Activated T-cell treated with anti-CD3 and anti-CD28 coated beads, Interleukin-2, amount 50 U/mL, for 4 hours (primary cell): ENCODE measurements at regions not wholly inside any gene's neighbourhood (a gene's known extent, or its start where the extent isn't known, plus 50 kb on each side); places are given as distances from the start of the nearest gene placed in this dataset.
A peak's percentile ranks its signal among the peaks of the same experiment; 100 is the strongest.

Source experiments
- ATAC-seq, 2 donors: fragments of 200-7000 bp; cut with Tn5 transposase; one replicate each; pipeline ENCODE4 v1.10.0; 2021
- DNase-seq: peaks from one replicate; pipeline ENCODE4 v3.0.0-alpha.2; 2020
- H3K27me3 Mint-ChIP-seq: one replicate; pipeline ENCODE4 v1.8.0; 2021; ENCODE audit warnings: low read depth, mixed read lengths
- H3K36me3 Mint-ChIP-seq: one replicate; pipeline ENCODE4 v1.8.0; 2022; ENCODE audit warnings: mixed read lengths; ENCODE audit not compliant: insufficient read depth
- H3K4me1 Mint-ChIP-seq: one replicate; pipeline ENCODE4 v1.8.0; 2021; ENCODE audit warnings: low read depth, mixed read lengths
- H3K4me3 Mint-ChIP-seq: one replicate; pipeline ENCODE4 v1.8.0; 2021; ENCODE audit warnings: mild to moderate bottlenecking, moderate library complexity, mixed read lengths
- H3K9me3 Mint-ChIP-seq: one replicate; pipeline ENCODE4 v1.8.0; 2021; ENCODE audit warnings: mixed read lengths

DNA sequence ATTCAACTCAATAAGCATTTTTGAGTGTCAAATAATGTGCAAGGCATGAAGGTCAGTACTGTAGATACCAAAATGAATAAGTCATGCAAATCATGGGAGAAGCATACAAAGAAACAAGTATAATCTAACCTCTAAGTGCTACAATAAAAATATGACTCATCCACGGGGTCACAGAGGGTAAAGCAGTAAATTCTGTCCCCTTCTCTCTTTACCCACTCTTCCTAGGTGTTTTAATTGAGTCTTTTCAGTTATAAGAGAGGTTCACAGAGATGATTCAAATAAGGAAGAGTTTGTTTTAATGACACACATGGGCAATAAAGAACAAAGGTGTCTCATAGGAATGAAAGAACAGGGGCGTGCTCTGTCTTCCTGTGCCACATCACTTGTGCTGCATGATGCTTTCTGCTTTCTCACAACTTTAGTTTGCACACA is 71.5 kb upstream of the DAAM1 start:
- no peak overlapping the region for H3K4me3 Mint-ChIP-seq
- ATAC-seq = peak in 1 of 2 donors; percentile 28
- no peaks in the 10 kb centered on the region for H3K36me3 Mint-ChIP-seq
- no peaks in the 10 kb centered on the region for H3K4me1 Mint-ChIP-seq
- no peak for DNase-seq
- H3K9me3 Mint-ChIP-seq = no peaks in the 10 kb centered on the region
- H3K27me3 Mint-ChIP-seq = no peaks in the 10 kb centered on the region

DNA sequence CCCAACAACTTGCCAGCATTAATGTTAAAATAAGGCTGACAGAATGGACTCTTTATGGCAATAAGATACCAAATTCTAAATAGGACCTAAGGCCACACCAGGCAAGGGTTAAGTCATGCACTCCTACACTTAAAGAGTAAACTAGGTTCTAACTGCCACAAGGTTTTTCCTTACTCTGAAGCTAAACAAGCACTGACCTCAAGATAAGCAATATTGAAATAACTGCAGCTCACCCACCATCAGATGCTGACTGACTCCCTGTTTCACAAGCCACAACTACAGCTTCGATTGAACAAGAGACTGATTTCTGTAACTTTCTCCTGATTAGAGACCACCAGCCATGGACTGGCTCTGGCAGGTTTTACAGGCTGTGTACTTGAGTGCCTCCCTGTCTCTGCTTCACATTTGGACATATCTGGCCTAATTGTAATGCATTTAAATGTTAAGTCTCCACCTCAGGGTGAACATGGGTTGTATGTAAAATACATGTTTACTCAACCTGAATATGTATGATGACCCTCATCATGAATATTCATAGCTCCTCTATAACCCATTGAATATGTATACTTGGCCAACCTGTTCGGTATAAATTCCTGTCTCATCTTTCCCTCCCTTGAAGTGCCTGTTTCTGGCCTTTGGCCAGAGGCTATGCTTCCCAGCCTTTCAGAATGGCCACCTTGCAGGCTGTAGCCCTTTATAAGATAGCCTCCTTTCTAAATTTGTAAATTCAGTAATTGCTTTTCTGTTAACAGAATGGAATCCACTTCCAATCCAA is 70.5 kb upstream of the DAAM1 start:
- ATAC-seq (no peak), DNase-seq (no peak)
- Mint-ChIP-seq H3K36me3 (no peaks in the 10 kb centered on the region), H3K4me1 (no peaks in the 10 kb centered on the region), H3K27me3 (no peaks in the 10 kb centered on the region), H3K4me3 (no peak overlapping the region), H3K9me3 (no peaks in the 10 kb centered on the region)

GRCh38 chr14:59120921-59121320 is 67.5 kb upstream of the DAAM1 start:
- Mint-ChIP-seq H3K4me3 (no peak overlapping the region), H3K4me1 (no peaks in the 10 kb centered on the region), H3K9me3 (no peaks in the 10 kb centered on the region), H3K27me3 (peaks cover 16% of the 10 kb centered on the region), H3K36me3 (no peaks in the 10 kb centered on the region)
- ATAC-seq (no peak), DNase-seq (no peak)

GRCh38 chr14:59123531-59123930 is 64.9 kb upstream of the DAAM1 start:
- no peak for DNase-seq
- H3K4me1 Mint-ChIP-seq = no peaks in the 10 kb centered on the region
- no peaks in the 10 kb centered on the region for H3K9me3 Mint-ChIP-seq
- no peak for ATAC-seq
- peaks cover 23% of the 10 kb centered on the region for H3K27me3 Mint-ChIP-seq
- no peak overlapping the region for H3K4me3 Mint-ChIP-seq
- no peaks in the 10 kb centered on the region for H3K36me3 Mint-ChIP-seq

GRCh38 chr14:59123975-59124374 is 64.5 kb upstream of the DAAM1 start:
- Mint-ChIP-seq H3K4me3 (no peak overlapping the region), H3K27me3 (peaks cover 25% of the 10 kb centered on the region), H3K9me3 (no peaks in the 10 kb centered on the region), H3K4me1 (no peaks in the 10 kb centered on the region), H3K36me3 (no peaks in the 10 kb centered on the region)
- DNase-seq = no peak
- ATAC-seq = no peak

DNA sequence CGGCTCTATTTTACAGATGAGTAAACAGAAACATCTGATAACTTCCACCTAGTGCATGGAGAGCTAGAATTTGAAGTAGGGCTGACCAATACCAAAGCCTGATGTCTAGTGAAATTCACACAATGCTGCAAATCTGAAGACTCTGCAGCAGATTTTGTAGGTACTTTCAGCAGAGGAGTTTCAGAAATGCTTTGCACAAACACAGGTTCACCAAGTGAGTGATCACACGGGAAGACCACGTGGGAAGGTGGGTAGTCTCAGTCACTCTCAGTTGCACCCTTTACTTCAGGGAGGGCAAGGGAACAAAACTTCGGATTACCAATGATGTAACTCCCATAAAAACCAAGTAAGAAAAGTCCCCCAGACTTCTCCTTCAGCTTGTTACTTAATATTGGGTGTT is 63.3 kb upstream of the DAAM1 start:
- H3K4me1 Mint-ChIP-seq = no peaks in the 10 kb centered on the region
- no peak overlapping the region for H3K4me3 Mint-ChIP-seq
- no peaks in the 10 kb centered on the region for H3K36me3 Mint-ChIP-seq
- ATAC-seq (no peak), DNase-seq (no peak)
- no peaks in the 10 kb centered on the region for H3K9me3 Mint-ChIP-seq
- H3K27me3 Mint-ChIP-seq = peaks cover 25% of the 10 kb centered on the region

DNA sequence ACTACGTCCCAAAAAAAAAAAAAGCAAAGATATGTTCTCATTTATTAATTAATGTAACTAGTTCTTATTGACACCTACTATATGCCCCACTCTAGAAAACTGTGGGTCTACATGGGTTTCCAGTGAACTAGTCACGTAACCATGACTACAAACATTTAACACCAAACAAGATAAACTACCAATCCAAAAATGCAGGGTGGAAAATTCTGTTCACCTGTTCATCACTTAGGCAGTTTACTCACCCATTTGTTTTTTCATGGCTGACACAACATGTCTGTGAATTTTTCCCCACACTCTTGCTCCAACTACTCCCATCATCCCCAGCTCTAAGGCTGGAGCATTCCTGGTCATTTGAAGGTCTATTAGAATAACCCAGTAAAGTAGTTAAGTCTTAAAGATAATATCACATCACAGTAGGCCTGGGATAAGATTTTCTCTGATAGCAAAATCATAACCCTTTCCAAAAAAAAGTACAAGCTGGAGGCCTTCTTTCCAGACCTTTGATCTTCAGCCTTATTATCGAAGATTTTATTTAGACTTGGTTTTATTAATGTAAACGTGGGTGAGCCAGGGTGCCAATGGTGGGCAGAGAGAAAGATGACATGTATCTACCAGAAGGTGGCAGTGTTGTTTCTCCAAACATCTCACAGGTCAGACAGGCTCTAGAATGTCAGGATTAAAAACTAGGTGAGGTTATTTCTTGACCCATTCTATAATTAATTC is 61.6 kb upstream of the DAAM1 start:
- H3K27me3 Mint-ChIP-seq = peaks cover 25% of the 10 kb centered on the region
- no peaks in the 10 kb centered on the region for H3K36me3 Mint-ChIP-seq
- DNase-seq = no peak
- H3K4me3 Mint-ChIP-seq = no peak overlapping the region
- no peaks in the 10 kb centered on the region for H3K4me1 Mint-ChIP-seq
- H3K9me3 Mint-ChIP-seq = no peaks in the 10 kb centered on the region
- ATAC-seq = peak; percentile 77 to 79

GRCh38 chr14:59127437-59127732 is 61.1 kb upstream of the DAAM1 start:
- DNase-seq (no peak), ATAC-seq (no peak)
- H3K4me3 Mint-ChIP-seq = no peak overlapping the region
- no peaks in the 10 kb centered on the region for H3K36me3 Mint-ChIP-seq
- peaks cover 25% of the 10 kb centered on the region for H3K27me3 Mint-ChIP-seq
- H3K9me3 Mint-ChIP-seq = no peaks in the 10 kb centered on the region
- H3K4me1 Mint-ChIP-seq = no peaks in the 10 kb centered on the region

DNA sequence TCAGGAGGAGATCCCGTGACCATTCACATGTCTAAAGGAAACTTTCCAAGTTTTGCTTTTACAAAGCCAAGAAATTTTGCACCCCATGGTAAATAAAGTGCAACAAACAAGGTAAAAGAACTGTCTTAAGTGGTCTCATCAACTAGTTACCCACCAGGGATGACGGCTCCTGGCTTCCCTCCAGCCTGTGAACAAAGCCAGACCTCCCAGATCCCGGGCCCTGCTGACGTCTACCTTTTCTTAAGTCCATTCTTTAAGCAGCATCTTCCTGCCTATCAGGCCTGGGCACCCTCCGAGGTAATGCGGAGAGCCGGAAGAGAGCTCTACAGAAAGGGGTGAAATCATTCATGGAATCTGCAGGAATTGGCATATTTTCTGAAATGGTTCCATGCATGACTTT is 58.0 kb upstream of the DAAM1 start:
- H3K27me3 Mint-ChIP-seq = peaks cover 14% of the 10 kb centered on the region
- no peaks in the 10 kb centered on the region for H3K36me3 Mint-ChIP-seq
- no peak overlapping the region for H3K4me3 Mint-ChIP-seq
- no peak for DNase-seq
- ATAC-seq = no peak
- H3K9me3 Mint-ChIP-seq = no peaks in the 10 kb centered on the region
- H3K4me1 Mint-ChIP-seq = no peaks in the 10 kb centered on the region

DNA sequence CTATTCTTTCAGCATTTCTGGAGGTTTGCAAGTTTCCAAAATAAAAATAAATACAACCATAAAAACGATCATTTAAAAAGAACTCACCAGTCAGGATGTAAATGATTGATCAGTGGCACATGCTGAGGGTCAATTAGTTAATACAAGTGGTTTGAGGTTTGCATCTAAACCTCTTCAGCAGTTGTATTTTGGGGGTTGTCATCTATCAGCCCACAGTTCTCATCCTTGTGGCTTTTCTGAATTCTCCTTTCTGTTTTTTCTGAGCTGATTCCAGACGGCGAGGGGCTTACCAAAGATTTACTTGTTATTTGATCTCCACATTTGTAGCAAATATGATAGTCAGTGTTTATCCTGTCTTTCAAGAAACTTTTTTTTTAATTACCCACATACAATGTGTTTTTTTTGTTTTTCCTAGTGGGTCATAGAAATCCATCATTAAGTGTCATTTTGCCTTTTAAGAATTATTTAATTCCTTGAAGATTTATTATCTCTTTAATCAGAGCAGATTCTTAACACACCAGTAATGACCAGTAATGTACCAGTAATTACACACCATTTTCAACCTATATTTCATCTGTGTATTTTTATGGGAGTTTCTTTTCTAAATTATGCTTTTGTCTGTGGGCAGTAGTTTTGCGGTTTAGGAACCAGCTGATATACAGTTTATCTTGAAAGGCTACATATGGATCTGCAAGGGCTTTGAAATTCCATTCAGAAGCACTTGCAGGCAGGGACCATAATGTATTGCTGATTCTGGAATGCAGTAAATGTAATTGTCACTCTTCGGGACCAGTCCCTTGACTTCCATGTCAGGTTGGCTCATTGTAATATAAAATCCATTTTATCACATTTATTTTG is 56.3 kb upstream of the DAAM1 start:
- ATAC-seq = no peak
- Mint-ChIP-seq H3K4me1 (no peaks in the 10 kb centered on the region), H3K4me3 (no peak overlapping the region)

GRCh38 chr14:59132796-59133494 is 55.5 kb upstream of the DAAM1 start:
- Mint-ChIP-seq H3K4me3 (no peak overlapping the region), H3K36me3 (no peaks in the 10 kb centered on the region), H3K9me3 (no peaks in the 10 kb centered on the region), H3K27me3 (peaks cover 7% of the 10 kb centered on the region), H3K4me1 (no peaks in the 10 kb centered on the region)
- DNase-seq (no peak), ATAC-seq (no peak)

More for the DNA sequence above, 56.3 kb upstream of the DAAM1 start:
- H3K36me3 Mint-ChIP-seq = no peaks in the 10 kb centered on the region
- DNase-seq = no peak
- peaks cover 9% of the 10 kb centered on the region for H3K27me3 Mint-ChIP-seq
- no peaks in the 10 kb centered on the region for H3K9me3 Mint-ChIP-seq

GRCh38 chr14:59133709-59134108 is 54.8 kb upstream of the DAAM1 start:
- Mint-ChIP-seq H3K27me3 (peaks cover 4% of the 10 kb centered on the region), H3K4me1 (no peaks in the 10 kb centered on the region), H3K9me3 (no peaks in the 10 kb centered on the region), H3K36me3 (no peaks in the 10 kb centered on the region), H3K4me3 (no peak overlapping the region)
- DNase-seq (no peak), ATAC-seq (no peak)

DNA sequence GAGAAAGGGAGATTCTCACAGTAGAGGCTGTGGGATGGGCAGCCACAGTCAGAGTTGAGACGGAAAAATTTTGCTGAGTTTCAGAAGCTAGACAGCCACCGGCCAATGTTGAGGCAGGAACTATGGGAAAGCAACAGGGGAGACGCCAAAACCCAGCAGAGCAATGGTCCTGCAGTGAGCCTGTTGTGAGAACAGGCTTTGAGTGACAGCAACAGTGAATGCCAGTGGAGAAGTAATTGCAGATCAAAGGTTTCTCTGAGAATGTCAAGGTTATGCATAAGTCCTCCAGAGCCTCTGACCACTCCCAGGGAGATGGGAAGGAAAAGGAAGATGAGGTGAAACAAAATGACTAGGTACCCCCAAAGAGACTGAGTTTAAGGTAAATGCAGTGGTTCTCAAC is 54.2 kb upstream of the DAAM1 start:
- Mint-ChIP-seq H3K9me3 (no peaks in the 10 kb centered on the region), H3K27me3 (peaks cover 3% of the 10 kb centered on the region), H3K4me1 (no peaks in the 10 kb centered on the region), H3K4me3 (no peak overlapping the region), H3K36me3 (no peaks in the 10 kb centered on the region)
- no peak for ATAC-seq
- no peak for DNase-seq

GRCh38 chr14:59137256-59137655 is 51.2 kb upstream of the DAAM1 start:
- no peak for ATAC-seq
- H3K4me1 Mint-ChIP-seq = no peaks in the 10 kb centered on the region
- no peaks in the 10 kb centered on the region for H3K9me3 Mint-ChIP-seq
- DNase-seq = no peak
- H3K4me3 Mint-ChIP-seq = no peak overlapping the region
- H3K36me3 Mint-ChIP-seq = no peaks in the 10 kb centered on the region
- peaks cover 3% of the 10 kb centered on the region for H3K27me3 Mint-ChIP-seq
